Smooth muscle cell (in vitro differentiated cells): ENCODE measurements at regions not wholly inside any gene's neighbourhood (a gene's known extent, or its start where the extent isn't known, plus 50 kb on each side); places are given as distances from the start of the nearest gene placed in this dataset.

ENCODE experiments used
- DNase-seq: peaks from one replicate; lab custom pipeline; 2025; ENCODE audit not compliant: unreplicated experiment; lab: John Stamatoyannopoulos, UW
- H2AFZ ChIP-seq: fragments of 200-600 bp; sonication (generic); 2 replicates; pipeline ENCODE4 v1.6.0; 2016; ENCODE audit warnings: antibody characterized with exemption, low read depth, mild to moderate bottlenecking
- H3F3A ChIP-seq: fragments of 200-600 bp; sonication (generic); 2 replicates; pipeline ENCODE4 v1.6.0; 2017; ENCODE audit warnings: antibody characterized with exemption, low read depth
- H3K27ac ChIP-seq: fragments of 200-600 bp; sonication (generic); 2 replicates; pipeline ENCODE4 v1.5.1; 2016; ENCODE audit warnings: low read depth, mild to moderate bottlenecking
- H3K27me3 ChIP-seq: fragments of 200-600 bp; sonication (generic); 2 replicates; pipeline ENCODE4 v1.6.1; 2016; ENCODE audit warnings: low read depth, mild to moderate bottlenecking
- H3K36me3 ChIP-seq: fragments of 200-600 bp; sonication (generic); 2 replicates; pipeline ENCODE4 v1.5.1; 2016; ENCODE audit warnings: low read depth
- H3K4me1 ChIP-seq: fragments of 200-600 bp; sonication (generic); 2 replicates; pipeline ENCODE4 v1.5.1; 2016; ENCODE audit warnings: low read depth
- H3K4me2 ChIP-seq: fragments of 200-600 bp; sonication (generic); 2 replicates; pipeline ENCODE4 v1.6.0; 2016; ENCODE audit warnings: mild to moderate bottlenecking
- H3K4me3 ChIP-seq: fragments of 200-600 bp; sonication (generic); 2 replicates; pipeline ENCODE4 v1.5.1; 2016; ENCODE audit warnings: mild to moderate bottlenecking
- H3K79me2 ChIP-seq: fragments of 200-600 bp; sonication (generic); 2 replicates; pipeline ENCODE4 v1.6.0; 2016; ENCODE audit warnings: low read depth, mild to moderate bottlenecking
- H3K9ac ChIP-seq: fragments of 200-600 bp; sonication (generic); 2 replicates; pipeline ENCODE4 v1.6.0; 2016; ENCODE audit warnings: low read depth
- H3K9me3 ChIP-seq: fragments of 200-600 bp; sonication (generic); replicated peaks from 2 replicates; pipeline ENCODE4 v1.5.1; 2016; ENCODE audit warnings: low read depth
- H4K20me1 ChIP-seq: fragments of 200-600 bp; sonication (generic); 2 replicates; pipeline ENCODE4 v1.6.0; 2016; ENCODE audit warnings: low read depth
- CTCF ChIP-seq: fragments of 200-600 bp; sonication (generic); IDR thresholded peaks from 2 replicates; pipeline ENCODE4 v1.5.1; 2017; ENCODE audit warnings: borderline replicate concordance, mild to moderate bottlenecking, antibody characterized with exemption; ENCODE audit not compliant: insufficient read depth, poor library complexity, severe bottlenecking
- WGBS: methylation state at CpG from one replicate; pipeline ENCODE4 v1.1.7; 2016; ENCODE audit warnings: low lambda C conversion rate; 5-methylcytosine and 5-hydroxymethylcytosine counted together

- Histone ChIP-seq H3K4me1 (peaks cover 3% of the 10 kb centered on the region), H3K36me3 (peaks cover 4% of the 10 kb centered on the region), H3K4me2 (no peak overlapping the region), H3K4me3 (no peak overlapping the region), H3K27me3 (no peaks in the 10 kb centered on the region), H3F3A (no peaks in the 10 kb centered on the region), H3K9me3 (peaks cover 12% of the 10 kb centered on the region), H4K20me1 (no peaks in the 10 kb centered on the region), H3K9ac (no peak overlapping the region), H2AFZ (no peak overlapping the region), H3K79me2 (no peaks in the 10 kb centered on the region), H3K27ac (no peak overlapping the region)
- no peak for DNase-seq
- 93% methylated on average over 3 of the region's 3 CpGs for WGBS
- TF ChIP-seq CTCF: no peak
Measured at GRCh38 chr15:95175914-95176658, 944.7 kb downstream of the MCTP2 start.

- Histone ChIP-seq H3K27me3 (no peaks in the 10 kb centered on the region), H3F3A (no peaks in the 10 kb centered on the region), H4K20me1 (no peaks in the 10 kb centered on the region), H3K36me3 (peaks cover 4% of the 10 kb centered on the region), H3K9ac (no peak overlapping the region), H3K4me1 (peaks cover 3% of the 10 kb centered on the region), H3K9me3 (peaks cover 13% of the 10 kb centered on the region), H3K79me2 (no peaks in the 10 kb centered on the region), H3K4me3 (no peak overlapping the region), H3K27ac (no peak overlapping the region), H3K4me2 (no peak overlapping the region), H2AFZ (no peak overlapping the region)
- no peak for TF ChIP-seq CTCF
- WGBS: 92% methylated on average over 6 of the region's 6 CpGs
- no peak for DNase-seq
Measured at GRCh38 chr15:95176794-95177577, 945.6 kb downstream of the MCTP2 start.

GRCh38 chr15:95180530-95180929, 949.2 kb downstream of the MCTP2 start:
- H3F3A ChIP-seq: no peaks in the 10 kb centered on the region
- no peaks in the 10 kb centered on the region for H3K79me2 ChIP-seq
- no peak overlapping the region for H3K4me3 ChIP-seq
- H3K36me3 ChIP-seq: peaks cover 4% of the 10 kb centered on the region
- H3K9ac ChIP-seq: no peak overlapping the region
- H2AFZ ChIP-seq: no peak overlapping the region
- H3K4me1 ChIP-seq: no peaks in the 10 kb centered on the region
- no peak overlapping the region for H3K4me2 ChIP-seq
- H3K27me3 ChIP-seq: no peaks in the 10 kb centered on the region
- no peak overlapping the region for H3K27ac ChIP-seq
- no peak for DNase-seq
- TF ChIP-seq CTCF: no peak
- no peaks in the 10 kb centered on the region for H4K20me1 ChIP-seq
- peaks cover 20% of the 10 kb centered on the region for H3K9me3 ChIP-seq

- no peaks in the 10 kb centered on the region for H3K79me2 ChIP-seq
- WGBS: 86% methylated on average over 1 of the region's 1 CpG
Measured at GRCh38 chr15:95182091-95182490, 950.7 kb downstream of the MCTP2 start.

More at GRCh38 chr15:95182091-95182490, 950.7 kb downstream of the MCTP2 start:
- Histone ChIP-seq H3K4me1 (no peaks in the 10 kb centered on the region), H3K4me2 (no peak overlapping the region), H3K9me3 (peaks cover 20% of the 10 kb centered on the region), H3K27ac (no peak overlapping the region), H3K27me3 (no peaks in the 10 kb centered on the region), H3K36me3 (peaks cover 4% of the 10 kb centered on the region), H3K4me3 (no peak overlapping the region), H4K20me1 (no peaks in the 10 kb centered on the region), H3F3A (no peaks in the 10 kb centered on the region), H2AFZ (no peak overlapping the region), H3K9ac (no peak overlapping the region)
- TF ChIP-seq CTCF: no peak
- DNase-seq: no peak
